Ishikawa (cell line): ENCODE measurements at regions not wholly inside any gene's neighbourhood (a gene's known extent, or its start where the extent isn't known, plus 50 kb on each side); places are given as distances from the start of the nearest gene placed in this dataset.

Experiments used
- CEBPB ChIP-seq: IDR thresholded peaks from 2 replicates; pipeline ENCODE4 v1.6.1; 2012
- EP300 ChIP-seq: IDR thresholded peaks from 2 replicates; pipeline ENCODE4 v1.6.1; 2012; ENCODE audit warnings: borderline replicate concordance
- FOXM1 ChIP-seq: IDR thresholded peaks from 2 replicates; pipeline ENCODE4 v1.6.1; 2012; ENCODE audit warnings: low read depth, borderline replicate concordance
- REST ChIP-seq: IDR thresholded peaks from 2 replicates; pipeline ENCODE4 v1.6.1; 2012; ENCODE audit warnings: low read depth, mild to moderate bottlenecking
- TEAD4 ChIP-seq: IDR thresholded peaks from 2 replicates; pipeline ENCODE4 v1.6.1; 2012
- YY1 ChIP-seq: IDR thresholded peaks from 2 replicates; pipeline ENCODE4 v1.6.1; 2012; ENCODE audit warnings: low read depth

- TF ChIP-seq TEAD4 (no peak), REST (no peak), CEBPB (no peak), FOXM1 (no peak), EP300 (no peak), YY1 (no peak)
Measured at GRCh38 chr6:169940481-169941271, 189.3 kb downstream of the ERMARD start.
